Caco-2 (cell line): ENCODE measurements at regions not wholly inside any gene's neighbourhood (a gene's known extent, or its start where the extent isn't known, plus 50 kb on each side); places are given as distances from the start of the nearest gene placed in this dataset.

Experiments
- BruUV-seq: library from RNA; stranded (reverse); fragments of 400-500 nt; replicated peaks from 2 replicates; lab custom pipeline; 2021; lab: Mats Ljungman, UMichigan
- CTCF ChIA-PET: fragments of 300-600 bp; sonication (Branson Sonifier 250); formaldehyde crosslinking; loops from one replicate; lab custom pipeline; 2022; ENCODE audit warnings: antibody characterized with exemption; lab: Charles Lee
- POLR2A ChIA-PET: fragments of 300-600 bp; sonication (Branson Sonifier 250); formaldehyde crosslinking; loops from one replicate; lab custom pipeline; 2022; ENCODE audit warnings: antibody characterized with exemption; lab: Charles Lee
- DNase-seq, 2 experiments: peaks; one replicate each; pipeline versions ENCODE4 v3.0.0 to v3.0.0-alpha.2; 2020 to 2022
- H3K27me3 ChIP-seq: replicated peaks from 2 replicates; pipeline ENCODE4 v1.6.0; 2011; ENCODE audit warnings: low read length; ENCODE audit not compliant: control insufficient read depth, insufficient read depth
- H3K36me3 ChIP-seq: 2 replicates; pipeline ENCODE4 v1.5.1; 2011; ENCODE audit warnings: low read length; ENCODE audit not compliant: control insufficient read depth, insufficient read depth
- H3K4me1 ChIP-seq: fragments of 250-450 bp; sonication (Bioruptor Pico); 2 replicates; pipeline ENCODE4 v1.5.1; 2020; ENCODE audit warnings: mild to moderate bottlenecking
- H3K4me3 ChIP-seq: 2 replicates; pipeline ENCODE4 v1.5.1; 2011; ENCODE audit warnings: low read depth, mild to moderate bottlenecking, control low read depth, low read length
- H3K9me3 ChIP-seq: fragments of 250-450 bp; sonication (Bioruptor Pico); 2 replicates; pipeline ENCODE4 v1.5.1; 2020; ENCODE audit warnings: mild to moderate bottlenecking, moderate library complexity
- H3K27ac Mint-ChIP-seq: one replicate; pipeline ENCODE4 v1.8.0; 2022; ENCODE audit warnings: mixed read lengths; ENCODE audit not compliant: unreplicated experiment
- H3K27me3 Mint-ChIP-seq: one replicate; pipeline ENCODE4 v1.8.0; 2022; ENCODE audit warnings: mixed read lengths; ENCODE audit not compliant: insufficient read depth, unreplicated experiment
- H3K36me3 Mint-ChIP-seq: one replicate; pipeline ENCODE4 v1.8.0; 2022; ENCODE audit warnings: mild to moderate bottlenecking, mixed read lengths; ENCODE audit not compliant: insufficient read depth, unreplicated experiment
- H3K4me1 Mint-ChIP-seq: one replicate; pipeline ENCODE4 v1.8.0; 2022; ENCODE audit warnings: low read depth, mixed read lengths; ENCODE audit not compliant: unreplicated experiment
- H3K4me3 Mint-ChIP-seq: one replicate; pipeline ENCODE4 v1.8.0; 2022; ENCODE audit warnings: mild to moderate bottlenecking, moderate library complexity, mixed read lengths; ENCODE audit not compliant: unreplicated experiment
- H3K9me3 Mint-ChIP-seq: one replicate; pipeline ENCODE4 v1.8.0; 2022; ENCODE audit warnings: mixed read lengths; ENCODE audit not compliant: unreplicated experiment
- CTCF ChIP-seq, 2 experiments: fragments of 200-600 bp in 1 of 2; IDR thresholded peaks; 1 replicate in 1 of 2; 2 replicates in 1 of 2; pipeline versions ENCODE4 v1.5.1 to v1.8.0; 2011 to 2022; ENCODE audit warnings: antibody characterized with exemption in 1 of 2, control low read depth in 1 of 2, inconsistent platforms in 1 of 2, low read depth in 1 of 2, low read length in 1 of 2, mild to moderate bottlenecking in 1 of 2, moderate library complexity in 1 of 2; ENCODE audit not compliant: insufficient read depth in 1 of 2, severe bottlenecking in 1 of 2, unreplicated experiment in 1 of 2
- intact Hi-C: fragments of 100-400 bp; cut with micrococcal nuclease; formaldehyde crosslinking; loops from one replicate; pipeline ENCODE4 v1.10.0; 2022; ENCODE audit not compliant: unreplicated experiment

GRCh38 chr6:132082421-132082820 is 131.2 kb upstream of the CCN2 start:
- H3K27ac Mint-ChIP-seq: no peak overlapping the region
- H3K9me3 ChIP-seq: no peaks in the 10 kb centered on the region
- H3K36me3 Mint-ChIP-seq: no peaks in the 10 kb centered on the region
- 0 out of 2 replicates have a peak, but pooled peaks cover 3% of the 10 kb centered on the region for H3K4me1 ChIP-seq
- intact Hi-C loops: no loop called here
- TF ChIP-seq CTCF (IDR thresholded peaks at IDR 0.05; ENCODE audit: insufficient read depth in 1 of 2, low read depth in 1 of 2, low read length in 1 of 2, severe bottlenecking in 1 of 2, unreplicated experiment in 1 of 2): no peak
- H3K27me3 Mint-ChIP-seq: no peaks in the 10 kb centered on the region
- no peaks in the 10 kb centered on the region for H3K36me3 ChIP-seq
- H3K9me3 Mint-ChIP-seq: peaks cover 9% of the 10 kb centered on the region
- no TSS peak for BruUV-seq
- no peaks in the 10 kb centered on the region for H3K27me3 ChIP-seq
- no peak for DNase-seq
- H3K4me3 ChIP-seq: no peak overlapping the region
- H3K4me3 Mint-ChIP-seq: no peak overlapping the region
- POLR2A ChIA-PET: no interaction called here
- CTCF ChIA-PET: no interaction called here
- no peaks in the 10 kb centered on the region for H3K4me1 Mint-ChIP-seq

- DNase-seq: no peak
- Mint-ChIP-seq H3K4me1 (no peaks in the 10 kb centered on the region), H3K9me3 (peaks cover 9% of the 10 kb centered on the region), H3K36me3 (no peaks in the 10 kb centered on the region), H3K4me3 (no peak overlapping the region), H3K27me3 (no peaks in the 10 kb centered on the region), H3K27ac (no peak overlapping the region)
- Histone ChIP-seq H3K27me3 (no peaks in the 10 kb centered on the region), H3K4me3 (no peak overlapping the region), H3K9me3 (no peaks in the 10 kb centered on the region), H3K4me1 (0 out of 2 replicates have a peak, but pooled peaks cover 3% of the 10 kb centered on the region), H3K36me3 (no peaks in the 10 kb centered on the region)
- intact Hi-C loops: no loop called here
- no TSS peak for BruUV-seq
- TF ChIP-seq CTCF (IDR thresholded peaks at IDR 0.05; ENCODE audit: insufficient read depth in 1 of 2, low read depth in 1 of 2, low read length in 1 of 2, severe bottlenecking in 1 of 2, unreplicated experiment in 1 of 2): no peak
- CTCF ChIA-PET: no interaction called here
- POLR2A ChIA-PET: no interaction called here
Observed at GRCh38 chr6:132081338-132081737, 130.2 kb upstream of the CCN2 start.

GRCh38 chr6:132079286-132079685 is 128.1 kb upstream of the CCN2 start:
- H3K9me3 Mint-ChIP-seq: peaks cover 9% of the 10 kb centered on the region
- intact Hi-C loops: no loop called here
- H3K4me3 Mint-ChIP-seq: no peak overlapping the region
- no peaks in the 10 kb centered on the region for H3K9me3 ChIP-seq
- H3K4me1 ChIP-seq: 0 out of 2 replicates have a peak, but pooled peaks cover 3% of the 10 kb centered on the region
- H3K4me1 Mint-ChIP-seq: no peaks in the 10 kb centered on the region
- no TSS peak for BruUV-seq
- TF ChIP-seq CTCF (IDR thresholded peaks at IDR 0.05; ENCODE audit: insufficient read depth in 1 of 2, low read depth in 1 of 2, low read length in 1 of 2, severe bottlenecking in 1 of 2, unreplicated experiment in 1 of 2): no peak
- H3K36me3 ChIP-seq: no peaks in the 10 kb centered on the region
- H3K27me3 Mint-ChIP-seq: no peaks in the 10 kb centered on the region
- no peaks in the 10 kb centered on the region for H3K36me3 Mint-ChIP-seq
- no peaks in the 10 kb centered on the region for H3K27me3 ChIP-seq
- peak in 1 of 2 experiments; percentile 30 for DNase-seq
- H3K4me3 ChIP-seq: no peak overlapping the region
- ChIA-PET CTCF (no interaction called here), POLR2A (no interaction called here)
- H3K27ac Mint-ChIP-seq: no peak overlapping the region
